ENCODE measurements at regions not wholly inside any gene's neighbourhood (a gene's known extent, or its start where the extent isn't known, plus 50 kb on each side); places are given as distances from the start of the nearest gene placed in this dataset.

DNA sequence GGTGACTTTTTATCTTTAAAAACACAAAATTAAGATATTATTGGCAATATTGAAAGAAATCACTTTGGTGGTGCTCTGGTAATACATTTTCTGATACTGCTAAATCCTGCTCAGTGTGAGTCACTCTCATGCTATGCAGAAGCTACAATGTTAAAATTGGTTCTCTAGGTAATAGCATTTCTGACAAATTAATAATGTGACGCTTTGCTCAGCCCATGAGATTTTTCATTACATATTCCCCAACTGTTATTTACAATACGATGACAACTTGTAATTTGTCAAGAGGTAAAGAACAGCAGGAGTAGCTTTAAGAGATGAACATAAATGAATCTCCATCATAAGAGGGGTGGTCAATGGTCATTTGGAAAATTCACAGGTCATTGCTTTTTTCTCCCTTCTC, 573.6 kb downstream of the TMEM182 start:
- Mint-ChIP-seq H3K4me1 (no peaks in the 10 kb centered on the region), H3K27me3 (ENCODE audit: insufficient read depth) (no peaks in the 10 kb centered on the region), H3K36me3 (ENCODE audit: low read depth) (no peaks in the 10 kb centered on the region), H3K4me3 (no peak overlapping the region), H3K27ac (no peak overlapping the region), H3K9me3 (peaks cover 2% of the 10 kb centered on the region)
- TF ChIP-seq CTCF (conservative IDR thresholded peaks at IDR 0.05): no peak
- H3K4me3 ChIP-seq (ENCODE audit: low read length): no peak overlapping the region
- H3K9me3 ChIP-seq (ENCODE audit: control insufficient read depth, low read length): no peaks in the 10 kb centered on the region
- 95 to 100% methylated on average over 1 to 2 of the region's 2 CpGs for WGBS, 2 experiments (ENCODE audit: insufficient coverage in 1 of 2, insufficient read length in 1 of 2)
- no peak overlapping the region for H3K27ac ChIP-seq (ENCODE audit: low read depth, low read length)
- DNase-seq: no peak
- no peak overlapping the region for H3K9ac ChIP-seq (ENCODE audit: extremely low read depth, low read length, poor library complexity, severe bottlenecking)
- H3K36me3 ChIP-seq (ENCODE audit: control insufficient read depth, insufficient read depth, low read length): no peaks in the 10 kb centered on the region
- H3K4me1 ChIP-seq (ENCODE audit: control insufficient read depth, insufficient read depth, low read length): no peaks in the 10 kb centered on the region
- no peaks in the 10 kb centered on the region for H3K27me3 ChIP-seq (ENCODE audit: control insufficient read depth, insufficient read depth, low read length, poor library complexity, severe bottlenecking)

DNA sequence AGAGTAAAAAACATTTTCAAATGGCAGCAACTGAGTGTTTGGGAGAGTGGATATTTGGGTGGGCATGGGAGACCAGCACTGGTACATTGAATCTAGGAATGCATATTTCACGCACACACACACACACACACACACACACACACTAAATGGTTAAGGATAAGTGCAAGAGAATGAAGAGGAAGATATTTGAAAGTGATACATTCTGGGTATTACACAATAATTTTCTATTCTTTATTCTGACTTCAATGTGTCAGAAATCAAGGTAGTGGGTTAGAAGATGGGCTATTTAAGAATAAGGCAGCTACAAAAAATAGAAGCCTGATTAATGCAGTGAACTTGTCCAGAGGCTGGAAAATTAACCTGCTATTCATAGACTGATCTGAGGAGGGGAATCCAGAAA, 577.0 kb downstream of the TMEM182 start:
- H3K27ac Mint-ChIP-seq: no peak overlapping the region
- no peaks in the 10 kb centered on the region for H3K36me3 Mint-ChIP-seq (ENCODE audit: low read depth)
- DNase-seq: no peak
- no peak for TF ChIP-seq CTCF (conservative IDR thresholded peaks at IDR 0.05)
- H3K4me1 Mint-ChIP-seq: no peaks in the 10 kb centered on the region
- no CpG with 5 or more reads among the region's 1 CpG for WGBS, 2 experiments (ENCODE audit: insufficient coverage in 1 of 2, insufficient read length in 1 of 2)
- H3K27me3 ChIP-seq (ENCODE audit: control insufficient read depth, insufficient read depth, low read length, poor library complexity, severe bottlenecking): no peaks in the 10 kb centered on the region
- H3K27ac ChIP-seq (ENCODE audit: low read depth, low read length): no peak overlapping the region
- H3K9me3 ChIP-seq (ENCODE audit: control insufficient read depth, low read length): no peaks in the 10 kb centered on the region
- no peaks in the 10 kb centered on the region for H3K9me3 Mint-ChIP-seq
- no peak overlapping the region for H3K4me3 Mint-ChIP-seq
- H3K9ac ChIP-seq (ENCODE audit: extremely low read depth, low read length, poor library complexity, severe bottlenecking): no peak overlapping the region
- H3K36me3 ChIP-seq (ENCODE audit: control insufficient read depth, insufficient read depth, low read length): no peaks in the 10 kb centered on the region
- no peaks in the 10 kb centered on the region for H3K27me3 Mint-ChIP-seq (ENCODE audit: insufficient read depth)
- no peaks in the 10 kb centered on the region for H3K4me1 ChIP-seq (ENCODE audit: control insufficient read depth, insufficient read depth, low read length)
- H3K4me3 ChIP-seq (ENCODE audit: low read length): no peak overlapping the region

DNA sequence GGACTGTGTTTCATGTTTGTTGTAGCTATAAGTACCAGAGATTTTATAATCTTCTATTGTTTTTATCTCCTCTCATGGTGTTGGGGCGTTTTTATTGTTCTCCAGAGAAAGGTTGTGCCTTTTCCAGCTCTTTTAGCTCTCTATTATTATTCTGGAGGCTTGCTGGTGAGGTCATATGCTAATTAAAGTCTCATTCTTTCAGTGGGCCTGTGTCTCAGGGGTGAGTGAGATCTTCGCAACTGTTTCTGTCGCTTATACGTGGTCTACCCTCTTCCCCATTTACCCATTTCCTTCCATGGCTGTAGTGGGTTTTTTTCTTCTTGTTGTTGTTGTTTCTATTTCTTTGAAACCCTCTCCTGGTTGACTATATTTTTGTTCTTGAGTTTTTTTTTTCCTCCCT, 584.9 kb downstream of the TMEM182 start:
- no peaks in the 10 kb centered on the region for H3K27me3 ChIP-seq (ENCODE audit: control insufficient read depth, insufficient read depth, low read length, poor library complexity, severe bottlenecking)
- no peaks in the 10 kb centered on the region for H3K4me1 Mint-ChIP-seq
- WGBS, 2 experiments (ENCODE audit: insufficient coverage in 1 of 2, insufficient read length in 1 of 2): 89% methylated on average over 1 of the region's 4 CpGs; no CpG with 5 or more reads in 1 of the 2 experiments
- no peaks in the 10 kb centered on the region for H3K4me1 ChIP-seq (ENCODE audit: control insufficient read depth, insufficient read depth, low read length)
- no peak overlapping the region for H3K4me3 ChIP-seq (ENCODE audit: low read length)
- TF ChIP-seq CTCF (conservative IDR thresholded peaks at IDR 0.05): no peak
- no peaks in the 10 kb centered on the region for H3K9me3 ChIP-seq (ENCODE audit: control insufficient read depth, low read length)
- H3K9ac ChIP-seq (ENCODE audit: extremely low read depth, low read length, poor library complexity, severe bottlenecking): no peak overlapping the region
- no peaks in the 10 kb centered on the region for H3K27me3 Mint-ChIP-seq (ENCODE audit: insufficient read depth)
- no peaks in the 10 kb centered on the region for H3K36me3 ChIP-seq (ENCODE audit: control insufficient read depth, insufficient read depth, low read length)
- H3K27ac ChIP-seq (ENCODE audit: low read depth, low read length): no peak overlapping the region
- no peaks in the 10 kb centered on the region for H3K9me3 Mint-ChIP-seq
- no peak for DNase-seq
- H3K4me3 Mint-ChIP-seq: no peak overlapping the region
- H3K27ac Mint-ChIP-seq: peak overlapping the region; percentile 28
- no peaks in the 10 kb centered on the region for H3K36me3 Mint-ChIP-seq (ENCODE audit: low read depth)

Data from endodermal cell (in vitro differentiated cells).